NT2/D1 (cell line): ENCODE measurements at regions not wholly inside any gene's neighbourhood (a gene's known extent, or its start where the extent isn't known, plus 50 kb on each side); places are given as distances from the start of the nearest gene placed in this dataset.

Experiments used
- DNase-seq: peaks from one replicate; pipeline ENCODE4 v3.0.0-alpha.2; 2011; ENCODE audit warnings: low read depth, low spot score
- H3K27me3 ChIP-seq: 2 replicates; pipeline ENCODE4 v1.6.0; 2011; ENCODE audit warnings: mild to moderate bottlenecking; ENCODE audit not compliant: insufficient read length, insufficient read depth
- H3K36me3 ChIP-seq: 2 replicates; pipeline ENCODE4 v1.6.1; 2011; ENCODE audit warnings: mild to moderate bottlenecking, low read length, mixed read lengths; ENCODE audit not compliant: insufficient read depth, insufficient read length
- H3K4me1 ChIP-seq: 2 replicates; pipeline ENCODE4 v1.5.1; 2011; ENCODE audit not compliant: insufficient read depth, insufficient read length
- H3K4me3 ChIP-seq: 2 replicates; pipeline ENCODE4 v1.5.1; 2011; ENCODE audit warnings: low read depth; ENCODE audit not compliant: insufficient read length
- H3K9ac ChIP-seq: 2 replicates; pipeline ENCODE4 v1.6.0; 2011; ENCODE audit warnings: low read depth; ENCODE audit not compliant: insufficient read length
- H3K9me3 ChIP-seq: 2 replicates; pipeline ENCODE4 v1.5.1; 2011; ENCODE audit warnings: mild to moderate bottlenecking, low read length; ENCODE audit not compliant: insufficient read depth
- SUZ12 ChIP-seq: IDR thresholded peaks from 2 replicates; pipeline ENCODE4 v1.6.1; 2011; ENCODE audit not compliant: insufficient read length, insufficient read depth; ENCODE audit errors: extremely low read depth
- YY1 ChIP-seq: IDR thresholded peaks from 2 replicates; pipeline ENCODE4 v1.6.1; 2011; ENCODE audit not compliant: insufficient read length, insufficient read depth
- ZNF274 ChIP-seq: IDR thresholded peaks from 2 replicates; pipeline ENCODE4 v1.6.1; 2011; ENCODE audit warnings: mild to moderate bottlenecking, low read depth, low read length

- no peak overlapping the region for H3K4me3 ChIP-seq
- no peak for DNase-seq
Measured at GRCh38 chr10:125216309-125216708, 55.9 kb upstream of the CTBP2 start.

DNA sequence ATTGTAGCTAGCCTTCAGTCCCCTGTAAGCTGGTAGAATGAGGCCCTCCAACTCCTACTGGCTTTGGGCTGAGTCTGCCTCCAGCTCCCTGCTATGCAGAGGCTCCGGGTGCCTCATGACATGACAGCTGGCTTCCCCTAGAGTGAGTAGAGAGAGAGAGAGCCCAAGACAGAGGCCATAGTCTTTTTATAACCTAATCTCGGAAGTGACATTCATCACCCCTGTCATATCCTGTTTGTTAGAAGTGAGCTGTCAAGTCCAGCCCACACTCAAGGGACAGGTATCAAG, 53.9 kb upstream of the CTBP2 start:
- Histone ChIP-seq H3K9ac (no peak overlapping the region), H3K4me3 (no peak overlapping the region), H3K9me3 (peaks cover 3% of the 10 kb centered on the region; the same call in 1 of the 2 replicates), H3K36me3 (no peaks in the 10 kb centered on the region), H3K27me3 (no peaks in the 10 kb centered on the region), H3K4me1 (no peaks in the 10 kb centered on the region)
- no peak for TF ChIP-seq YY1
- TF ChIP-seq SUZ12, result no peak
- no peak for TF ChIP-seq ZNF274
- DNase-seq, result no peak

More at GRCh38 chr10:125216309-125216708, 55.9 kb upstream of the CTBP2 start:
- Histone ChIP-seq H3K27me3 (no peaks in the 10 kb centered on the region), H3K9me3 (no peaks in the 10 kb centered on the region), H3K4me1 (no peaks in the 10 kb centered on the region), H3K9ac (no peak overlapping the region), H3K36me3 (no peaks in the 10 kb centered on the region)
- TF ChIP-seq ZNF274, result no peak

- no peak for DNase-seq
- H3K4me1 ChIP-seq, result no peaks in the 10 kb centered on the region
- TF ChIP-seq SUZ12, result no peak
- TF ChIP-seq ZNF274, result no peak
- TF ChIP-seq YY1, result no peak
Measured at GRCh38 chr10:125213541-125214282, 53.3 kb upstream of the CTBP2 start.

DNA sequence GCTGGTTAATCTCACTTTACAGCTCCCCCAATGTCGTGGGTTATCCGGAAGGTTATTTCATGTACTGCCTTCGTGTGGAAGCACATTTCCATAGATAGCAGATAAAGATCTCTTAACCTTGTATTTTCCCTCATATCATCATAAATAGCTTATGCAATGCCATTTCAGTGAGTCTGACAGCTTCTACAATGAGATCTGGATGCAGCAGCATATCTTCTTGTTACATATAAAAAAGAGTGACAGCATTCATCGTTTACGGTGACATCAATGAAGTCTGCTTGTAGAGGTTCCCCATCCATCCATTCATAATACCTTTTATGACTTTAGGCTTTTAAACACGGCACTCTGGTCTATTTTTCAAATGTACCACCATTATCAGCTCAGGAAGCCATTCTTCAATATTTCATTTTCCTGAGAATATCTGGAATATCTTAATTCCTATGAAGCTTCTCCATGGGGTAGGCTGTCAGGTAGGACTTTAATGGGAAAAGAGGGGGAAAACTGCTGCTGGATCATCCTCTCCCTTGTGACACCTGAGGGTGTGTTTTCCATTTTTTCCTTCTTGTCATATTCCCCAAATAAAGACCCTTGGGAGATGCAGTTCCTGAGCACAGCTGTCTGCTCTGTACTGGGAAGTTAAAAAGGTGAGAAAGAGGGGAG, 51.9 kb upstream of the CTBP2 start:
- no peaks in the 10 kb centered on the region for H3K36me3 ChIP-seq
- no peaks in the 10 kb centered on the region for H3K27me3 ChIP-seq
- TF ChIP-seq SUZ12 (no peak), ZNF274 (no peak), YY1 (no peak)
- H3K9ac ChIP-seq, result no peak overlapping the region
- peaks cover 3% of the 10 kb centered on the region; the same call in 1 of the 2 replicates for H3K9me3 ChIP-seq
- DNase-seq, result no peak
- no peaks in the 10 kb centered on the region for H3K4me1 ChIP-seq
- no peak overlapping the region for H3K4me3 ChIP-seq

More at GRCh38 chr10:125213541-125214282, 53.3 kb upstream of the CTBP2 start:
- Histone ChIP-seq H3K9me3 (peaks cover 3% of the 10 kb centered on the region; the same call in 1 of the 2 replicates), H3K4me3 (no peak overlapping the region), H3K27me3 (no peaks in the 10 kb centered on the region), H3K9ac (no peak overlapping the region), H3K36me3 (no peaks in the 10 kb centered on the region)
